HG03045 (cell line): ENCODE measurements at regions not wholly inside any gene's neighbourhood (a gene's known extent, or its start where the extent isn't known, plus 50 kb on each side); places are given as distances from the start of the nearest gene placed in this dataset.

Experiments
- ATAC-seq: cut with Tn5 transposase; IDR thresholded peaks from one replicate; pipeline ENCODE4 v1.9.1; 2021; ENCODE audit warnings: mild to moderate bottlenecking, moderate library complexity; ENCODE audit not compliant: unreplicated experiment

- ATAC-seq: no peak
Measured at GRCh38 chr15:95210436-95210981, 979.1 kb downstream of the MCTP2 start.

- no peak for ATAC-seq
Measured at GRCh38 chr15:95215017-95215416, 983.7 kb downstream of the MCTP2 start.

- ATAC-seq: no peak
Measured at GRCh38 chr15:95226835-95227234, 995.5 kb downstream of the MCTP2 start.

GRCh38 chr15:95227235-95227634 is 995.9 kb downstream of the MCTP2 start:
- ATAC-seq: no peak

- no peak for ATAC-seq
Measured at GRCh38 chr15:95228856-95229555, 997.6 kb downstream of the MCTP2 start.

GRCh38 chr15:95235033-95235432 is 1003.7 kb downstream of the MCTP2 start:
- ATAC-seq: no peak

GRCh38 chr15:95247071-95247984 is 1016.0 kb downstream of the MCTP2 start:
- no peak for ATAC-seq

GRCh38 chr15:95249524-95249923 is 1018.2 kb downstream of the MCTP2 start:
- ATAC-seq: no peak

- ATAC-seq: no peak
Measured at GRCh38 chr15:95252404-95252803, 1021.0 kb downstream of the MCTP2 start.

- no peak for ATAC-seq
Measured at GRCh38 chr15:95254263-95254662, 1022.9 kb downstream of the MCTP2 start.

GRCh38 chr15:95259513-95259912 is 1028.2 kb downstream of the MCTP2 start:
- no peak for ATAC-seq

- ATAC-seq: no peak
Measured at GRCh38 chr15:95259965-95260364, 1028.6 kb downstream of the MCTP2 start.

GRCh38 chr15:95260856-95261255 is 1029.5 kb downstream of the MCTP2 start:
- no peak for ATAC-seq

GRCh38 chr15:95261546-95261945 is 1030.2 kb downstream of the MCTP2 start:
- ATAC-seq: no peak

GRCh38 chr15:95261968-95262367 is 1030.6 kb downstream of the MCTP2 start:
- ATAC-seq: no peak

GRCh38 chr15:95262866-95263564 is 1031.7 kb downstream of the MCTP2 start:
- no peak for ATAC-seq

- no peak for ATAC-seq
Measured at GRCh38 chr15:95263751-95264150, 1032.4 kb downstream of the MCTP2 start.

GRCh38 chr15:95265419-95265997 is 1034.1 kb downstream of the MCTP2 start:
- no peak for ATAC-seq

GRCh38 chr15:95266451-95267061 is 1035.2 kb downstream of the MCTP2 start:
- ATAC-seq: no peak

GRCh38 chr15:95267481-95267880 is 1036.1 kb downstream of the MCTP2 start:
- no peak for ATAC-seq
